IMR-90 (cell line): ENCODE measurements at regions not wholly inside any gene's neighbourhood (a gene's known extent, or its start where the extent isn't known, plus 50 kb on each side); places are given as distances from the start of the nearest gene placed in this dataset.
"Not testable (repeated sequence)": the region's sequence is repeated elsewhere in the genome, so short reads cannot be mapped to it uniquely, and the experiment has no call there.

Source experiments
- ATAC-seq: fragments of 200-7000 bp; cut with Tn5 transposase; 2 replicates; pipeline ENCODE4 v1.9.1; 2020; ENCODE audit warnings: low read depth, mild to moderate bottlenecking, moderate library complexity
- BruUV-seq: library from RNA; stranded (reverse); fragments of 400-500 nt; replicated peaks from 2 replicates; lab custom pipeline; 2021; lab: Mats Ljungman, UMichigan
- CTCF ChIA-PET: fragments of 300-600 bp; formaldehyde crosslinking; extraction: SDS; loops from one replicate; lab custom pipeline; 2021; ENCODE audit warnings: antibody characterized with exemption; lab: Yijun Ruan, JAX
- POLR2A ChIA-PET: fragments of 300-600 bp; sonication (Branson Sonifier 250); formaldehyde crosslinking; loops from one replicate; lab custom pipeline; 2022; ENCODE audit warnings: antibody characterized with exemption; ENCODE audit not compliant: unreplicated experiment; lab: Charles Lee
- DNase-seq: peaks from one replicate; pipeline ENCODE4 v3.0.0; 2013
- H2AFZ ChIP-seq: replicated peaks from 2 replicates; pipeline ENCODE3; 2013; ENCODE audit warnings: low read length, mild to moderate bottlenecking; ENCODE audit not compliant: poor library complexity
- H2AK5ac ChIP-seq: 2 replicates; pipeline ENCODE4 v1.6.1; 2013; ENCODE audit warnings: low read depth, low read length, inconsistent platforms
- H2AK9ac ChIP-seq: replicated peaks from 2 replicates; pipeline ENCODE3; 2013; ENCODE audit warnings: mild to moderate bottlenecking, low read depth, low read length, moderate library complexity; ENCODE audit not compliant: poor library complexity
- H2BK120ac ChIP-seq: 2 replicates; pipeline ENCODE4 v1.6.1; 2013; ENCODE audit warnings: low read depth, low read length, inconsistent platforms
- H2BK15ac ChIP-seq: 3 replicates; pipeline ENCODE4 v1.6.1; 2013; ENCODE audit warnings: low read depth, low read length, inconsistent platforms
- H2BK20ac ChIP-seq: 2 replicates; pipeline ENCODE4 v1.6.1; 2013; ENCODE audit warnings: low read depth, mild to moderate bottlenecking, inconsistent platforms, low read length, moderate library complexity
- H2BK5ac ChIP-seq: 2 replicates; pipeline ENCODE4 v1.6.1; 2013; ENCODE audit warnings: mild to moderate bottlenecking, low read depth, low read length, inconsistent platforms; ENCODE audit not compliant: poor library complexity, severe bottlenecking
- H3K14ac ChIP-seq: replicated peaks from 2 replicates; pipeline ENCODE4 v1.6.1; 2013; ENCODE audit warnings: low read depth, low read length, inconsistent platforms
- H3K18ac ChIP-seq: 2 replicates; pipeline ENCODE4 v1.6.1; 2013; ENCODE audit warnings: low read depth, low read length, control low read depth
- H3K23ac ChIP-seq: 2 replicates; pipeline ENCODE4 v1.6.1; 2013; ENCODE audit warnings: low read depth, low read length, inconsistent platforms
- H3K27ac ChIP-seq: 2 replicates; pipeline ENCODE4 v1.5.1; 2013; ENCODE audit warnings: mild to moderate bottlenecking, control low read depth, low read length; ENCODE audit not compliant: insufficient read depth
- H3K27me3 ChIP-seq: 2 replicates; pipeline ENCODE4 v1.6.1; 2013; ENCODE audit warnings: low read length; ENCODE audit not compliant: control insufficient read depth, insufficient read depth
- H3K36me3 ChIP-seq: 2 replicates; pipeline ENCODE4 v1.6.1; 2013; ENCODE audit warnings: low read length, mixed read lengths; ENCODE audit not compliant: control insufficient read depth, insufficient read depth
- H3K4ac ChIP-seq: 2 replicates; pipeline ENCODE4 v1.6.1; 2013; ENCODE audit warnings: low read depth, low read length, inconsistent platforms
- H3K4me1 ChIP-seq: 2 replicates; pipeline ENCODE4 v1.6.1; 2013; ENCODE audit warnings: low read length, mixed read lengths; ENCODE audit not compliant: control insufficient read depth, insufficient read depth
- H3K4me2 ChIP-seq: 2 replicates; pipeline ENCODE4 v1.6.1; 2013; ENCODE audit warnings: low read depth, mild to moderate bottlenecking, control low read depth, low read length, moderate library complexity
- H3K4me3 ChIP-seq: 2 replicates; pipeline ENCODE4 v1.5.1; 2013; ENCODE audit warnings: low read depth, mild to moderate bottlenecking, control low read depth, low read length, moderate library complexity; ENCODE audit not compliant: insufficient read depth
- H3K56ac ChIP-seq: 2 replicates; pipeline ENCODE4 v1.6.1; 2013; ENCODE audit warnings: low read length, inconsistent platforms; ENCODE audit not compliant: insufficient read depth; ENCODE audit errors: extremely low read depth
- H3K79me1 ChIP-seq, 2 experiments: 2 replicates each; pipeline ENCODE4 v1.6.1; 2013; ENCODE audit warnings: low read length in 2 of 2, inconsistent platforms in 1 of 2, low read depth in 1 of 2
- H3K9ac ChIP-seq: 2 replicates; pipeline ENCODE4 v1.6.1; 2013; ENCODE audit warnings: low read depth, low read length, control low read depth
- H3K9me1 ChIP-seq: 2 replicates; pipeline ENCODE4 v1.6.1; 2013; ENCODE audit warnings: low read length, inconsistent platforms; ENCODE audit not compliant: insufficient read depth
- H3K9me3 ChIP-seq: 2 replicates; pipeline ENCODE4 v1.6.1; 2013; ENCODE audit warnings: low read length; ENCODE audit not compliant: control insufficient read depth, insufficient read depth
- H4K20me1 ChIP-seq: 2 replicates; pipeline ENCODE4 v1.6.1; 2013; ENCODE audit warnings: low read length, inconsistent platforms; ENCODE audit not compliant: insufficient read depth
- H4K5ac ChIP-seq: 2 replicates; pipeline ENCODE4 v1.6.1; 2013; ENCODE audit warnings: mild to moderate bottlenecking, low read depth, low read length, control low read depth
- H4K8ac ChIP-seq, 2 experiments: 2 replicates each; pipeline ENCODE4 v1.6.1; 2013; ENCODE audit warnings: low read depth in 2 of 2, low read length in 2 of 2, control low read depth in 1 of 2, inconsistent platforms in 1 of 2
- H4K91ac ChIP-seq: 2 replicates; pipeline ENCODE4 v1.6.1; 2013; ENCODE audit warnings: low read depth, low read length, inconsistent platforms; ENCODE audit not compliant: insufficient read depth
- WGBS, 2 experiments: methylation state at CpG; one replicate each; pipeline versions ENCODE4 v1.1.5 to v1.1.7; 2013; ENCODE audit warnings: missing lambda C conversion rate in 2 of 2; ENCODE audit not compliant: insufficient read length in 1 of 2; ENCODE audit errors: extremely low coverage in 2 of 2; 5-methylcytosine and 5-hydroxymethylcytosine counted together
- dilution Hi-C: fragments of 300-500 bp; cut with HindIII; formaldehyde crosslinking; loops from one replicate; pipeline ENCODE4 v1.14.3; 2018; ENCODE audit warnings: low sequenced_read_pairs; ENCODE audit not compliant: unreplicated experiment
- in situ Hi-C: fragments of 300-500 bp; cut with MboI; formaldehyde crosslinking; loops from 3 replicates; pipeline ENCODE4 v1.14.3; 2019; ENCODE audit warnings: low sequenced_read_pairs, inconsistent platforms, mixed read lengths
- intact Hi-C: fragments of 100-400 bp; cut with micrococcal nuclease; formaldehyde crosslinking; loops from 2 replicates; pipeline ENCODE4 v1.10.0; 2022

- H3K36me3 ChIP-seq, H3K56ac ChIP-seq, H2AK9ac ChIP-seq, H2BK120ac ChIP-seq, H3K9ac ChIP-seq, CTCF ChIA-PET, H2BK15ac ChIP-seq, H2BK20ac ChIP-seq, H3K4ac ChIP-seq, H3K9me1 ChIP-seq, H3K27me3 ChIP-seq, H3K27ac ChIP-seq, in situ Hi-C loops, DNase-seq, H2AK5ac ChIP-seq, H3K14ac ChIP-seq, ATAC-seq, H3K4me2 ChIP-seq, intact Hi-C loops, H3K4me3 ChIP-seq, H4K5ac ChIP-seq, H4K20me1 ChIP-seq, H4K91ac ChIP-seq, H3K23ac ChIP-seq, H2AFZ ChIP-seq, H3K18ac ChIP-seq, H3K9me3 ChIP-seq, BruUV-seq, H4K8ac ChIP-seq, H2BK5ac ChIP-seq, H3K4me1 ChIP-seq, H3K79me1 ChIP-seq, POLR2A ChIA-PET, dilution Hi-C loops: not testable (repeated sequence)
- no CpG with 5 or more reads among the region's 7 CpGs for WGBS, 2 experiments
These were observed 72.4 kb upstream of the PLGLB2 start for GRCh38 chr2:87675487-87675886.

- H3K56ac ChIP-seq, H3K9me3 ChIP-seq, H3K79me1 ChIP-seq, H2BK120ac ChIP-seq, in situ Hi-C loops, dilution Hi-C loops, H3K23ac ChIP-seq, H4K8ac ChIP-seq, H2BK5ac ChIP-seq, CTCF ChIA-PET, H3K4me1 ChIP-seq, H3K9ac ChIP-seq, H3K9me1 ChIP-seq, ATAC-seq, H3K18ac ChIP-seq, intact Hi-C loops, H4K91ac ChIP-seq, H3K4me2 ChIP-seq, H3K27ac ChIP-seq, H3K36me3 ChIP-seq, H2AK5ac ChIP-seq, H2BK15ac ChIP-seq, H4K20me1 ChIP-seq, H2AFZ ChIP-seq, H2BK20ac ChIP-seq, H3K4me3 ChIP-seq, POLR2A ChIA-PET, H2AK9ac ChIP-seq, DNase-seq, H4K5ac ChIP-seq, BruUV-seq, H3K14ac ChIP-seq, H3K4ac ChIP-seq, H3K27me3 ChIP-seq: not testable (repeated sequence)
- no CpG with 5 or more reads among the region's 5 CpGs for WGBS, 2 experiments
These were observed 70.4 kb upstream of the PLGLB2 start for GRCh38 chr2:87677421-87677923.
